NCI-H1092 treated with DMSO at 0.1 percent for 48 hours (cell line): ENCODE measurements at regions not wholly inside any gene's neighbourhood (a gene's known extent, or its start where the extent isn't known, plus 50 kb on each side); places are given as distances from the start of the nearest gene placed in this dataset.
"Not testable (repeated sequence)": the region's sequence is repeated elsewhere in the genome, so short reads cannot be mapped to it uniquely, and the experiment has no call there.

Experiments
- DNase-seq: peaks from one replicate; lab custom pipeline; 2025; lab: John Stamatoyannopoulos, UW

DNA sequence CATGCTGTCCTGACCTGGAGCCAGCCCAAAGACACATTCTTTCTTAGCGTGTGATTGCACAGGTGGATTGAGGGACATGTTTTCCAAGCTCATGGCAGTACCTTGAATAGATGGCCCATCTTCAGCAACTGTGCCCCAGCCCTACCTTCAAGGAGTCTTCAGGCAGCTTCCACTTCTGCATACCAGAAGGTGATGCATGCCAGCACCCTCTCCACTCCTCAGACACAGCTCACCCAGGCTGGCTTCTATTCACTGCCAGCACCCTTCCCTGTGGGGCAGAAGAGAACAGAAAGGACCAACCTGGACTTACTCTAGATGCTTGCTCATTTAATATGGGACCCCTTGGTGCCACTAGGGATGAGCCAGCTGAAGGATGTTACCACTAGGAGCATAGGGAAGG lies 466.4 kb upstream of the ISX start:
- DNase-seq, result no peak

DNA sequence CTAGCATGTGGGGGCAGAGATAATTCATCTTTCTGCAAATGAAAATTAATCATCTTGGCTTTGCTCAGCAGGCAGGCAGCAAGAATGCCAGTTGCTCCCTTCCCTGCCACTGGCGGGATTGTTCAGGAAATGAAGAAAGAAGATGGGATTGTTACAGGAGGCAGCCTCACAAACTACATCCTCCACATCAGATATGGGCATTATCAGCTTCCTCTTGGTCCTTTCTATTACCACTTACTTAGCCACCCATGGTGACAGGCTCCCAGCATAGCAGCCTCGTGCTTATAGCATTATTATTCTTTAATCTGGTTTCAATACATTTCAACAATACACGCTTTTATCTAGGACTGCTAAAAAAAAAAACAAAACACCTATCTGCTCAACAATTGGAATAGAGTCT lies 461.6 kb upstream of the ISX start:
- DNase-seq, result no peak

DNA sequence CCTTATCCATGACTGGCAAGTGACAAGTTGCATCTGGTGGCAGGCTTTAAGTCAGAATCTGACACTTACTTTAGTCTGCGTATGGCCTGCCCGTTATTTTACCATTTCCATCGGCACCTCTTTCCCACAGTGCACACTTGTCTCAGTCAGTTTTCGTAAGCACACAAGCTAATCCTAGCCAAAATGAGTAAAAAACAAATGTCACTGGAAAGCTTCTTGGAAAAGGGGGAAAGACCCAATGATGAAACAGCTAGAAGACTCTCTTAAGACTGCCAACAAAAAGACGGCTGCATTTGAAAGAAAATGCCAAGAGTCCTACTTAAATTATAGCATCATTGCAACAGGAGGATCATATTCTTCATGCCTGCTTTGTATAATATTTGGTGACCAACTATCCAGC lies 457.9 kb upstream of the ISX start:
- no peak for DNase-seq

DNA sequence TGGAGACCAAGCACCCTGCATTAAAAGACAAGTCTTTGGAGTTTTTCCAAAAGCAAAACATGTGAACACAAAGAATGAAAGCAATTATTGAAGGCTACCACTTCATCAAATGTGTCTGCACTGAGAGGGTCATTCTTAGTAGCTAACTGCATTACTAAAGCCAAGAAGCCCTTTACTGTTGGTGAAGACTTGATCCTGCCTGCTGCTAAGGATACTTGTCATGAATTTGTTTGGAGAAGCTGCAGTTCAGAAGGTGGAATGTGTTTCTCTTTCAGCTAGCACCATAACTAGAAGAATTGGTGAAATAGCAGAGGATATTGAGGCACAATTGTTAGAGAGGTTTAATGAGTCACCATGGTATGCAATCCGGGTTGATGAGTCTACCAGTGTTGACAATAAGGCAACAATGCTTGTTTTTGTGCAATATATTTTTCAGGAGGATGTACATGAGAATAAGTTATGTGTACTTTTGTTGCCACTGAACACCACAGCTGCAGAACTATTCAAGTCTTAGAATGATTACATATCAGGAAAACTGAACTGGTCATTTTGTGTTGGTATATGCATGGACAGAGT lies 457.3 kb upstream of the ISX start:
- DNase-seq, result no peak

DNA sequence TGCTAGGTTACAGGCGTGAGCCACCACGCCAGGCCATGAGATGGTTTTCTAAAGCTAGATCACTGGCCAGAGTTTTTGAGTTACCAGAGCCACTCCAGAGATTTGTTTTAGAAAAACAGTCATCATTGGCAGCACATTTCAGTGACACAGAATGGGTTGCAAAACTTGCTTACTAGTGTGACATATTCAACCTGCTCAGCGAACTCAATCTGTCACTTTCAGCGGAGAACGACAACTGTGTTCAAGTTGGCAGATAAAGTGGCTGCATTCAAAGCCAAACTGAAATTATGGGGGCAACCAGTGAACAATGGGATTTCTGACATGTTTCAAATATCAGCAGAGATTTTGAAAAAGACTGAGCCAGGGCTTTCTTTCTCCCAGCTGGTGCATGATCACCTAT lies 456.3 kb upstream of the ISX start:
- DNase-seq, result no peak

DNA sequence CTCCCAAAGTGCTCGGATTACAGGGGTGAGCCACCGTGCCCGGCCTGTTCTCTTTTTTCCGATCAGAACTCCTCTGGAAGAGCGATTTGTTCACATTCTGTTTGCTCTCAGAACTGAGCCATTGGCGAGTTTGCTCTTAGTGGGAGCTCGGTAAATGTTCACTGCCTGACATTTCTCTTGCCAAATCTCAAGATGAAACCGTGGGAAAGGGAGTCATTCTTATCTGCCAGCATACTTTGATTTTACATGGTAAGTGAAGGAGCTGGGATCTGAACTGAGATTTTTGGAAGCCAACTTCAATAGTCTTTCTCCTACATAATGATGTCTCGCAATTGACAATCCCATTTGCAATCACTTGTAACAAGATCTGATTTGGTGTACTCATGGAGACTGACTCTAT lies 445.8 kb upstream of the ISX start:
- DNase-seq, result no peak

DNA sequence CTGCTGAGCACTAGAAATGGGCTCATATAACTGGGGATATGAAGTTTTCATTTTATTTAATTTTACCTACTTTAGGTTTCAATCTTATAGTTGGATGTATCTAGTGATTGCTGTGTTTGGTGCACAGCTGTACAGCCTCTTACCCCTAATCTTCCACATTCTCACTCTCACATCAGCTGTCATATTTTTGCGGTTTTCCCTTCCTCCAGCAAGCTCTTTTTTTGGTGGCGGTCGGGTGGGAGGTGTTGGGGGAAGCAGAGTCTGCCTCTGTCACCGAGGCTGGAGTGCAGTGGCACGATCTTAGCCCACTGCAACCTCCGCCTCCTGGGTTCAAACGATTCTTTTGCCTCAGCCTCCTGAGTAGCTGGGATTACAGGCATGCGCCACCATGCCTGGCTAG lies 445.1 kb upstream of the ISX start:
- no peak for DNase-seq

DNA sequence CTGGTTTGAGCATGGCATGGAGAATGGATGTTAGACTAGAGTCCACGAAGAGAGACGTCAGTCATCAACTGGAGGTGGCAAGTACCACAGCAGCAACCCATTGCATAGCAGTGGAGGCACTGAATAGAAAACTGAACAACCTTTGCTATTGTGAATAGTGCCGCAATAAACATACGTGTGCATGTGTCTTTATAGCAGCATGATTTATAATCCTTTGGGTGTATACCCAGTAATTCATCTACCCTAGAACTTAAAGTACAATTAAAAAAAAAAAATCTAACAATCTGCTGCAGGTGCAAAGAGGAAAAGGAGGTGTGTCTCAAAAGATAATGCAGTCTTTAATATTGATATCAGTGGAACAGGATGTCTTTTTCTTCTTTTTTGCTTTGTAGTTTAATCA lies 443.4 kb upstream of the ISX start:
- DNase-seq, result no peak

DNA sequence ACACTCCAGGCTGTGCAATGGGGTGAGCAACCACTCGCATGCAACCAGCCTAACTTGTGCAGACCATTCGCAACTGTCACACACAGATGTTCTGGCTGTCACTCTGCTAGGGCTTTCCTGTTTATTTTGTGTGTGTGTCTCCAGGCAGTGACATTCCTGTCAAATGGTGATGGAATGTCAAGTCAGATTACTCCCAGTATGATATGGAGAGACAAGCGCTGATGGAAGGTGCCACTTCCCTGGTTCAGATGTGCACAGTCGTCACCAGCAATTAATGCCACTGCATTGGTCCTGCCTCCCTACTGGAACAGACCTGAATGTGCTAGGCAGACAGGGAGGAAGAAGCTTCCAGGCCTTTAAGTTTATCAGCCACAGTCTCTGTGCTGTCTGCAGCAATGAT lies 442.4 kb upstream of the ISX start:
- DNase-seq, result no peak

DNA sequence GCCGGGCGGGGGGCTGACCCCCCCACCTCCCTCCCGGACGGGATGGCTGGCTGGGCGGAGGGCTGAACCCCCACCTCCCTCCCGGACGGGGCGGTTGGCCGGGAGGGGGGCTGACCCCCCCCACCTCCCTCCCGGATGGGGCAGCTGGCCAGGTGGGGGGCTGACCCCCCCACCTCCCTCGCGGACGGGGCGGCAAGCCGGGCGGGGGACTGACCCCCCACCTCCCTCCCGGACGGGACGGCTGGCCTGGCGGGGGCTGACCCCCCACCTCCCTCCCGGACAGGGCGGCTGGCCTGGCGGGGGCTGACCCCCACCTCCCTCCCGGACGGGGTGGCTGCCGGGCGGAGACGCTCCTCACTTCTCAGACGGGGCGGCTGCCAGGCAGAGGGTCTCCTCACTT lies 440.1 kb upstream of the ISX start:
- not testable (repeated sequence) for DNase-seq

DNA sequence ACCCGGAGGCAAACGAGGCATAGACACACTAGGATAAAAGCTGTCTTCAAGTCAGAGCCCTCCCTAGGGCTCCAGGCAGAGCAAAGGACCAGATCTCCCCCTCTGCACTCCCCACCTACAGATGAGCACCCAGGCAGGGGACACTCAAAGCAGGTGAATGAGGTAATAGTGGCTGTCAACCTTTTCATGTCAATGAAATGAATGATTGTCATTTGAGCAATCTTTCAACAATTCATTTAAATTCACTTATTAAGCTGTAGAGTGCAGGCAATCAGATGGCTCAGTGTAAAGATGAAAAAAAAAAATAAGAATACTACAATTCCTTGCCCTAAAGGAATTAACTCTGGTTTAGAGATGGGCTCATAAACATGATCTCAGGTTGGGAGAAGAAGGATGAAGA lies 427.8 kb upstream of the ISX start:
- no peak for DNase-seq

DNA sequence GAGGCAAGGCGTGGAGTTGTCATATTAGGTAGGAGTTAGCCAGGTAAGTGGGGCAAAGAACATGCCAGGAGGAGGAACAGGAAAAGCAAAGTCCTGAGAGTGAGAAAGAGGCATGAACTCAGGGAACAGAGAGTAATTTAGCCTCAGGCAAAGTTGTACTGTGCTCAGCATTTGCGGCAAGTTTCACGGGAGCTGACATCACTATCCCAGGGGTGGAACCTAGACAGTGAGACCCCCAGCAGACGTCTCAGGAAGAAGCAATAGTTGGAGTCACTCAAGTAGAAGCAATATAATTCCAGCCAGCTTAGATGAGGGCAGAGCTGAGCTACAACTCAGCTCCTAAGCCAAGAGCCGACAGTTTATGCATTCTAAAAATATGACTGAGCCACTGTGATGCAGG lies 426.0 kb upstream of the ISX start:
- DNase-seq, result no peak

DNA sequence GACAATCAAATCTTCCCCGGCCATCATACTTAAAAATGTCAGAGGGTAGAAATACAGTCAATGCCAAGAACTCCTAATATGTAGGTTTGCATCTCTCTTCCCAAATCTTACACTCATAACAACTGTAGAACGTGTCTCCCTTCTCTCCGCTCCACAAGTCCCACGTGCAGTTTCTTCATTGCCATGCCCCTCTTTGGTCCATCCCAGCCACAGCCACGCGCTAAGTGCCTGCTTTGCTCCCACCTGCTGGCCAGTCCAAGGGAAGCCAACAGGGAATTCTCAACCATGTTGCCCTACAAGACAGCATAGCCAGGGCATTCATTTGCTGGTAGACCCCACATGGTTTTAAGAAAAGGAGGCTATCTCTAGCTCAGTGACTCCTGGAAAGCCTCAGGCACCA lies 420.6 kb upstream of the ISX start:
- DNase-seq, result no peak

DNA sequence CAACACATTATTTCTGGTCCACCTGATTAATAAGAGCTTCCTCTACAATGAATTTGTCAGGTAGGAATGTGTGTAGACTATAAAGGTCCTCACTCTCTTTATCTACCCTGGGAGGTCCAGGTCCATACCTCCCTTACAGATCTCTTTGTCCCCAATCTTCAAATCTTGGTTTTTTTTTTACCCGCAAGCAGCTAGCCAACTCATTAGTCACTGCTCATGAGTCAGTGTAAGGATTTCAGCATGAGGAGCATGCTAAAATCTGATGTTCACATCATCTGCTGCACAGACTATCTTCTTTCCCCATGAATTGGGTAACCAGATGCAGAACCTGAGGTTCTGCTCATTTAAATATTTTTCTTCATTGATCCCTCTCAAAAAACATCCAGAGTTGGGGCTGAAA lies 397.0 kb upstream of the ISX start:
- no peak for DNase-seq

DNA sequence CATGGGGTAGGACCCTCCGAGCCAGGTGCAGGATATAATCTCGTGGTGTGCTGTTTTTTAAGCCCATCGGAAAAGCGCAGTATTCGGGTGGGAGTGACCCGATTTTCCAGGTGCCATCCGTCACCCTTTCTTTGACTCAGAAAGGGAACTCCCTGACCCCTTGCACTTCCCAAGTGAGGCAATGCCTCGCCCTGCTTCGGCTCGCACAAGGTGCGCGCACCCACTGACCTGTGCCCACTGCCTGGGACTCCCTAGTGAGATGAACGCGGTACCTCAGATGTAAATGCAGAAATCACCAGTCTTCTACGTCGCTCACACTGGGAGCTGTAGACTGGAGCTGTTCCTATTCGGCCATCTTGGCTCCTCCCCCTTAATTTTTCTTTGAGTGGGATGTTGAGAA lies 382.9 kb upstream of the ISX start:
- not testable (repeated sequence) for DNase-seq

DNA sequence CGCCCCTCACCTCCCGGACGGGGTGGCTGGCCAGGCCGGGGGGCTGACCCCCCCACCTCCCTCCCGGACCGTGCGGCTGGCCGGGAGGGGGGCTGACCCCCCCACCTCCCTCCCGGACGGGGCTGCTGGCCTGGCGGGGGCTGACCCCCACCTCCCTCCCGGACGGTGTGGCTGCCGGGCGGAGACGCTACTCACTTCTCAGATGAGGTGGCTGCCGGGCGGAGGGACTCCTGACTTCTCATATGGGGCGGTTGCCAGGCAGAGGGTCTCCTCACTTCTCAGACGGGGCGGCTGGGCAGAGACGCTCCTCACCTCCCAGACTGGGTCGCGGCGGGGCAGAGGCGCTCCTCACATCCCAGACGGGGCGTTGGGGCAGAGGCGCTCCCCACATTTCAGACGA lies 381.7 kb upstream of the ISX start:
- DNase-seq, result not testable (repeated sequence)

DNA sequence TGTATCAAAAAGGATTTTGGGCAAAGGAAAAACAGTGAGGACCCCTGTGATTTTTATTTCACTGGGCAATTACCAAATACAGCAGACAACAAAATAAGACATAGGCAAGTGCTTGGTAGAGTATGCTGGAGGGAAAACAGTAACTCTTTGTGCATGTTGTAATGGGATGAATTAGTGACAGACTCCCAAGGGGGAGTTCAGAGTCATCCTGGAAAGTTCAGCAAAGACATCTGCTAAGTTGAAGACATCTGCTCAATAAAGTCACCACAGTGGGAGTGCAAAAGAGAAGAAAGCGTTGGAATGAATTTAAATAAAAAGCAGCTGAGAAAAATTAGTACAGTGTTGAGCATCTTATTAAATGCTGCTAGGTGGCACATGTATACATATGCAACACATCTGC lies 378.8 kb upstream of the ISX start:
- DNase-seq, result no peak

DNA sequence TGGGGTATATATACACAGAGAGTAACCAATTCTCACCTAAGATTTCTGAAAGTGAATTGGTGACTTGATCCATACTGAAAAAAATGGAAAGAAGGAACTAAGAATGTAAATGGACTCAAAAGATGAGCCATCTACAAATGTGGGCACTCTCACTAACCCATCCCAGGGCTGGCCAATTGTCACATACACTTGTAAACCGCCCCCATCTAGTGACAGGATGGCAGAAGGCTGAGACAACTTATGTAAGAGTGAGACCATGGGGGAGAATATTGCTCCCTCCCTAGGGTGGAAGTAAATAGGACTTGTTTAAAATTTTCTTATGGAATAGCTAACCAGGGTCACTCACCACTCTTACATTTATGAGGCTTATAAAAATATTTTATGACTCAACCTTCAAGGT lies 377.1 kb upstream of the ISX start:
- DNase-seq, result no peak

DNA sequence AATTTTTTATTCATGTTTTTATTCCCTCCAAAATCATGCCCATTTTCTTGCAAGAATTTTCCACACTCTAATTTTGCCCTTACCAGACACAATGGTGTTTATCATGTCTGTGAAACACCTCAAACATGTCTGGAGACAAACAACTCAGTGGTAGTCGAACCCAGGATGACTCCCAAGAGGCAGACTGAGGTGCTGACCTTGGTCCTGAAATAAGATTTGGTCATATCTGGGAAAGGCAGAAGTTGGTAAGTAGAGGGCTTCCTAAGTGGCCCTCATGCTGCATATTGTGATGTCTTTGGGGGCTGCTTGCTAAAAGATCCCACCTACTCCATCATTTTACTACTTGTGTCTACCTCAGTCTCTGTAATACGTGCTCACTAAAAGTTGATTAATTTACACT lies 369.4 kb upstream of the ISX start:
- DNase-seq, result no peak

DNA sequence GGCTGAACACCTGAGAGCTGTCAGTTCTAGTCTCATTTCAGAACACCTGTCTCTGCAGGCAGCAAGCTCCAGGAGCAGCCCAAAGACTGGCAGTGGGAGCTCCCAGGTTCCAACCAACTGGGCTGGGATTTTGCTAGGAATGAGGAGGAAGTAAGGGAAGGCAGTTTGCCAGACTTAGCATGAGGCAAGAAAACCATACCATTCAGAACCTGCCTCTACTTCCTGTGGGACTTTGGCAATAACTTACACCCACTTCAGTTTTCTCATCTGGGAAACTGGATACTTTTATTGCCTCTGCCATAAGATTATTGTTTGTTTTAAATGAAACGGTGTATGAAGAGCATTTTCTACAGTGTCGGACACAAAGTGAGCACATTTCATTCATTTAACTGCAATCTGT lies 363.7 kb upstream of the ISX start:
- no peak for DNase-seq

DNA sequence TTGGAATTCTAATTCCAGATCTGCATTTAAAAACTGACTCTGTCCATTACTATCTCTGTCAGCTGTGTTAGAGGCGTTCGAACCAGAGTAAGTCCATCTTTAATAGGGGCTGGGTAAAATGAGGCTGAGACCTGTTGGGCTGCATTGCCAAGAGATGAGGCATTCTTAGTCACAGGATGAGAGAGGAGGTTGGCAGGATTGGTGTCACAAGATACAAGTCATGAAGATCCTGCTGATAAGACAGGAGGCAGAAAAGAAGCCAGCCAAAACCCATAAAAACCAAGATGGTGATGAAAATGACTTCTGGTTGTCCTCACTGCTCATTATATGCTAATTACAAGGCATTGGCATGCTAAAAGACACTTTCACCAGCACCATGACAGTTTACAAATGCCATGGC lies 356.3 kb upstream of the ISX start:
- no peak for DNase-seq

DNA sequence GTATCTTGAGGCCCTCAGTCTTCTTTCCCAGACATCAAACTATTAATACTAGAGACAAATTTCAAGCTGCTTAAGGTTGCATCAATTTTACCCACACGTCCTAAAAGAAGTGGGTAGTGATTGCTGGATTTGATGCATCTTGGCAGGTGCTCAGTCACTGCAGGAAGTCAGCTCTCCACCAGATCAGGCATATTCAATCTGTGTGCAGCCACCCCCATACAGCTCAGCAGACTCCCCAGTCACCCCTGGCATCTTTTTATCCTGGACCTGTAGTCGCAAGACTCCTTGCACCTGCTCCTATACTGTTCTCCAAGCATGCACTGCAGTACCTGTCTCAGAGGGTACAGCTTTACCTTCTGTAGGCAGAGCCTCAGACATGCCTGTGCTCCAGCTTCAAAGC lies 343.1 kb upstream of the ISX start:
- no peak for DNase-seq

DNA sequence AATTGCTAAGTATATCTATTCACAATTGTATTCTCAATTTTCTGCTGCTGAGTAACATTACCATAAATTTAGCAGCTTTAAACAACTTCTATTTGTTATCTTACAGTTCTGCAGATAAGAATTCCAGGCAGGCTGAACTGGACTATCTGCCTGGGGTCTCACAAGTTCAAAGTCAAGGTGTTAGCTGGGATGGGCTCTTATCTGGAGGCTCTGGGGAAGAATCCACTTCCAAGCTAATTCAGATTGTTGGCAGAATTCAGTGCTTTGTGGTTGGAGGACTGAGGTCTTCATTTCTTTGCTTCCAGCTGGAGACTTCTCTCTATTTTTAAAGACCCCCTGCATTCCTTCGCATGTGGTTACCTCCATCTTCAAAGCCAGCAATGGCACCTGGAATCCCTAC lies 329.9 kb upstream of the ISX start:
- no peak for DNase-seq

DNA sequence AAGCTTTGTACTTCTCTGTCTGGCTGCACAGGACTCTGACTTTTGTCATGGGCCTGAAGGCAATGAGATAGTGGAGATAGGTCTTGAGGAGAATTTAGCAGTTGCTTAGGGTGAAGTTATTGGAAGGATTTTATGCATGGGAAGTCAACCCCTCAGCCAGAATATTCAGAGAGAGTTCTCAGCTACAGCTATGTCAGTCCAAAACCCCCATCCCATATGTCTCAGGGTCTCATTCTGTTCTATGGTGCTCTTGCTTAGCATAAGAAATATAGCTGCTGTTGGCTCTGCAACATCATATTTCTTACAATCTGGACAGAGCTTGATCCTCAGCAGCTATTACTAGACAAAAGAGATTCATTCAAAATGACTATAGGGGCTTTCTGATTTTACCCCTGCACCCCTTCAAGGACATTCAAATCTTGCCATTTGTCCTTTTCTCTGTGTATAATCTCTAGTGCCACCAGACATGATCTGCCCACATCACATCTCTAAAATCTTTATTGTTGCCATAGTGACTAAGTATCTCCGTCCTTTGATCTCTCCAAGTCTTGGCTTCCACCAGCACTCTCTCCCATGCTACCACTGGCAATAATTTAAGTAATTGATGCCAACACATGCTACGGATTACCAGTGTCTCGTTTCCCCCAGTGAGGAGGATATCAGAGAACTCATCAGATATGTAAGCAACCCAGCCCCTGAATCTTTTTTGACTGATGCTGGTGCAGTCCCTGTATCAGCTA lies 327.1 kb upstream of the ISX start:
- DNase-seq, result no peak
